Fibroblast of villous mesenchyme (primary cell): ENCODE measurements at regions not wholly inside any gene's neighbourhood (a gene's known extent, or its start where the extent isn't known, plus 50 kb on each side); places are given as distances from the start of the nearest gene placed in this dataset.
"Not testable (repeated sequence)": the region's sequence is repeated elsewhere in the genome, so short reads cannot be mapped to it uniquely, and the experiment has no call there.

Experiments used
- DNase-seq: peaks from one replicate; pipeline ENCODE4 v3.0.0-alpha.2; 2010; ENCODE audit warnings: low read depth
- H3K4me3 ChIP-seq: 2 replicates; pipeline ENCODE4 v1.5.1; 2011; ENCODE audit warnings: low read depth, mild to moderate bottlenecking, low read length
- TF ChIP-seq, protein P1 (sequence below): IDR thresholded peaks from 2 replicates; pipeline ENCODE4 v1.5.1; 2012; ENCODE audit warnings: low read depth, mild to moderate bottlenecking, low read length; ENCODE audit not compliant: insufficient read depth

DNA sequence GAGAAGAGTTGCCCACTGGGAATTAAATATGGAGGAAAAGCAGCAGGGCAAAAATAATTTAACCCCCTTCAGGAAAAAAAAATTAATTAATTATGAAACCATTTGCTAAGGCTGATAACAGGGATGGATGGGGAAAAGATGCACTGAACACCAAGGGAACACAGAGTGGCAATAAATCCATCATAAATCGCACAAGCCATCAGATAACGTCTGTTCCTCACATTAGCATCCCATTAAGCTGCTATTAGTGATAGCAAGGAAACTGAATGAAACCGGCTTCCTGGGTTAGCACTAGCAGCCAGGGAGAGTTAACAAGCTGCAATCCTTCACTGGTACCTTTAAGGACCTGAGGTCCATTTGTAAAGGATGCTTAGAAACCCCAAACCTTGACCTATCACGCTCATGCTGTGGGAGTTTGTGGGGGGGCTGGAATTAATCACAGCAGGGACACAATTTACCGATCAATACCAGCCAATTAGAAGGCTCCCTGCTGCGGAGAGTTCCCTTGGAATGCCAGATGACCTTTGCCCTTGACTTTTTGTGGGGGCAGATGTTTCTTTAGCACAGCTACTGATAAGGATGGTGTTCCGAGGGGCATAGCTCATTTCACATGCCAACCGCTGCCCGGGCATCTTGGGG, 175.5 kb upstream of the KLF7 start:
- DNase-seq = no peak
- TF ChIP-seq, protein P1, sequence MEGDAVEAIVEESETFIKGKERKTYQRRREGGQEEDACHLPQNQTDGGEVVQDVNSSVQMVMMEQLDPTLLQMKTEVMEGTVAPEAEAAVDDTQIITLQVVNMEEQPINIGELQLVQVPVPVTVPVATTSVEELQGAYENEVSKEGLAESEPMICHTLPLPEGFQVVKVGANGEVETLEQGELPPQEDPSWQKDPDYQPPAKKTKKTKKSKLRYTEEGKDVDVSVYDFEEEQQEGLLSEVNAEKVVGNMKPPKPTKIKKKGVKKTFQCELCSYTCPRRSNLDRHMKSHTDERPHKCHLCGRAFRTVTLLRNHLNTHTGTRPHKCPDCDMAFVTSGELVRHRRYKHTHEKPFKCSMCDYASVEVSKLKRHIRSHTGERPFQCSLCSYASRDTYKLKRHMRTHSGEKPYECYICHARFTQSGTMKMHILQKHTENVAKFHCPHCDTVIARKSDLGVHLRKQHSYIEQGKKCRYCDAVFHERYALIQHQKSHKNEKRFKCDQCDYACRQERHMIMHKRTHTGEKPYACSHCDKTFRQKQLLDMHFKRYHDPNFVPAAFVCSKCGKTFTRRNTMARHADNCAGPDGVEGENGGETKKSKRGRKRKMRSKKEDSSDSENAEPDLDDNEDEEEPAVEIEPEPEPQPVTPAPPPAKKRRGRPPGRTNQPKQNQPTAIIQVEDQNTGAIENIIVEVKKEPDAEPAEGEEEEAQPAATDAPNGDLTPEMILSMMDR = no peak
- H3K4me3 ChIP-seq = no peak overlapping the region

DNA sequence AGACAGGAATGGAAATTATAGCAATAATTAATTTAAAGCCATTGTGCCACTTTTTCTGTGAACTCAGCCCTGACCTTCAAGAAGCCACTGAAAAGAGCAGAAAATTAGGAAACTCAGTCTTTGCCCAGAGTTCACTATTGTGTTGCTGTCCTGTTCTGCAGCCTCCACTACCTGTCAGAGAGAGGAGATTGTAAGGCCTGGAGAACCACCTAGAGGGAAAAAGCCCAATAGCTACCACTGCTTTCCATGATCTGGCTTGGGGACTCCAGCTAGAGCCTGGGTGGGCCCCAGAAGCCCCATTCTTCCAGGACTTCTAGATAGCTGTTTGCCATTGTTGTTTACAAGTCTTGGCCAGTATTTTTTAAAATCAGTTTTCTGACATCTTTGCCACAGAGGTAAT, 176.1 kb upstream of the KLF7 start:
- TF ChIP-seq, protein P1 = no peak
- H3K4me3 ChIP-seq = no peak overlapping the region
- no peak for DNase-seq

DNA sequence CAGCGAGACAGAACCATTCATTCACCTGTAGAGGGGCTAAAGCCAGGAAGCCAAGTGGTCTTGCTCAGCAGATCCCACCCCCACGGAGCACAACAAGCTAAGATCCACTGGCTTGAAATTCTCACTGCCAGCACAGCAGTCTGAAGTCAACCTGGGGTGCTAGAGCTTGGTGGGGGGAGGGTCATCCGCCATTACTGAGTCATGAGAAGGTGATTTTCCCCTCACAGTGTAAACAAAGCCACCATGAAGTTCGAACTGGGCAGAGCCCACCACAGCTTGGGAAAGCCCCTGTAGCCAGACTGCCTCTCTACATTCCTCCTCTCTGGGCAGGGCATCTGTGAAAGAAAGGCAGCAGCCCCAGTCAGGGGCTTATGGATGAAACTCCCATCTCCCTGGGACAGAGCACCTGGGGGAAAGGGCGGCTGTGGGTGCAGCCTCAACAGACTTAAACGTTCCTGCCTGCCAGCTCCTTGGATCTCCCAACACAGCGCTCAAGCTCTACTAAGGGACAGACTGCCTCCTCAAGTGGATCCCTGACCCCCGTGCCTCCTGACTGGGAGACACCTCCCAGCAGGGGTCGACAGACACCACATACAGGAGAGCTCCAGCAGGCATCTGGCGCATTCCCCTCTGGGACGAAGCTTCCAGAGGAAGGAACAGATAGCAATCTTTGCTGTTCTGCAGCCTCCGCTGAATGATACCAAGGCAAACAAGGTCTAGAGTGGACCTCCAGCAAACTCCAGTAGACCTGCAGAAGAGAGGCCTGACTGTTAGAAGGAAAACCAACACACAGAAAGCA, 179.0 kb upstream of the KLF7 start:
- not testable (repeated sequence) for DNase-seq, H3K4me3 ChIP-seq

DNA sequence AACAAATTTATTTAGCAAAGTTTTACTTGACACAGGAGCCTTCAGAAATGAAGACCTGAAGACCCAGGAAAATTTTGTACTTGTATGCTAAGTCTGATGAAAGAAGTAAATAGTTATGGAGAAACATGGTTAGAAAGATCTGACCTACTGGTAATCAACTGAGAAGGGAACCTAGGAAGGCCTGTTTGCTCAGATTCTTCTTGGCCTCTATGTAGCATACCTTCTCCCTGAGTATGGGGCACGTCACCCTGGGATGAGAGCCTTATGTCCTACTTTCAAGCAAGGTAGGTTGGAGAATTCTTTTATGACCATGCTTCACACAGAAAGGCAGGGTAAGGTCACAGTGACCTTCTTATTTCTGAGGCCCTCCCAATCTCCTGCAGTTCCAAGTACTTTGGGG, 178.6 kb upstream of the CREB1 start:
- TF ChIP-seq, protein P1 = no peak
- no peak overlapping the region for H3K4me3 ChIP-seq
- DNase-seq = no peak

DNA sequence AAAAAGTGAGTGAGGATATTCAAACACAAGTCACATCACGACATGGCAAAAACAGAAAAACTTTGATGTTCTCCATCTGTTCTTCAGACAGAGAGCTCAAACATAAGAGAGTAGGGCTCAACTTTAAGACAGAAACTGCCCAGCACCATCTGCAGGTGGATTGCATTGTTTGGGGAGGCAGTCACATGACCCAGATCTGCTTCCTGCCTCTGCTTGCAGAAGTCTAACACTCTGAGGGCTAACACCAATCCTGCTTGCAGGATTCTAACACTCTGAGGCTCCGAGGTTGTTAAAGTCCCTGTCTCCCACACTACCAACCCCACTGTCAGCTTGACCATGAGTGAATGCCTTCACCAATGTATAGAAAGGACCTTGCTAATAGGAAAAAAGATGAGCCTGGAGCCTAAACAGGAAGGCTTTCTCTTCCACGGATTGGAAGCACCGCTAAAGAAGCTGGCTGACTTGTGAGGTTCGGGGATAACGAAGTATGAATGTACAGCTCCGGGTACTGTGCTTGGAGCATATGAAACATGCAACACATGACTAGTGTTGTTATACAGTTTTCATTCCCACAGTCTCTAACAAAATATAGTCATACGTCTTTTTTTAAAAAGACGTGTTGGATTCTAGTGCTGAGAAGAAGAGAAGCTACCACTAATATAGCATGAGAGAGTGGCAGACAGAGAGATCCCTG, 176.6 kb upstream of the CREB1 start:
- TF ChIP-seq, protein P1 = no peak
- no peak overlapping the region for H3K4me3 ChIP-seq
- DNase-seq = no peak

DNA sequence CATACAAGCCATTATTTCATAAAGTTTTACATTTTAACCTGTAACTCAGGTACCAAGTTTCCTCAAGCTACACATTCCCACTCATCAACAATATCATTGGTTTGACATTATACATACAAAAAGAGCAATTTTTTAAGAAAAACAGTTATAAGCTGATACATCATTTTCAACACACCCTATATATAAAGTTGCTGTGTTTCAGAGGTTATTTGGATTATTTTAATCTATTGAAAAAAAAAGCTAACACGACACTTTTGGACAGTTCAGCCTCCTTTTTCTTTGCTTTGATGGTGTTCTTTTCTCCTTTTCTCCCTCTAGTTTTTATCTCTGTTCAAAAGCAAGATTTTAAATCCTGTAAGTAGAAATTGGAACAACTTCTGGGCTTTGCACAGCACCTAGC, 175.9 kb upstream of the CREB1 start:
- H3K4me3 ChIP-seq = no peak overlapping the region
- TF ChIP-seq, protein P1 = no peak
- DNase-seq = no peak

DNA sequence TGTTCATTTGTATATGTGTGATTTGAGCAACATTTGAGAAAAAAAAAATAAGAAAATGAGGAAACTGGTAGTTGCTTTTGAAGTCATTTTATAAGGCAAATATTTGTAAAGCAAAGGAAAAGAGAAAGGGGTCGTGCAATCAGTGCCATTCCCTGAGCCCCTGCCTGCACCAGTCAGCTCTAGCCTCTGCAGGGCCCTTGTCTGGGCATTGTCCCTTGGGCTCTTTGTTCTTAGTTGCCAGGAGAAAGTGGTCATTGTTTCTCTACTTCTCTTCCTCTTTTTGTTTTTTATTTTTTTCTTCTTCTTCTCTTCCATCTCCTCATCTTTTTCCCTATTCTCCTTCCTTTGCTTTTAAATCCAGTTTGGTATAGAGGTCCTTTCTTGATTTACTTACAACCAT, 175.3 kb upstream of the CREB1 start:
- H3K4me3 ChIP-seq = no peak overlapping the region
- DNase-seq = no peak
- TF ChIP-seq, protein P1 = no peak
